ENCODE measurements at regions not wholly inside any gene's neighbourhood (a gene's known extent, or its start where the extent isn't known, plus 50 kb on each side); places are given as distances from the start of the nearest gene placed in this dataset.

GRCh38 chr18:24811950-24812681, 351.7 kb downstream of the HRH4 start:
- ChIA-PET CTCF (no interaction called here), POLR2A (no interaction called here)

- CTCF ChIA-PET, result no interaction called here
- POLR2A ChIA-PET, result no interaction called here
These were observed 354.1 kb downstream of the HRH4 start for GRCh38 chr18:24814521-24814920.

- CTCF ChIA-PET, result no interaction called here
These were observed 356.7 kb downstream of the HRH4 start for GRCh38 chr18:24817150-24817549.

GRCh38 chr18:24817587-24818371, 357.3 kb downstream of the HRH4 start:
- ChIA-PET CTCF (no interaction called here), POLR2A (no interaction called here)

More at GRCh38 chr18:24817150-24817549, 356.7 kb downstream of the HRH4 start:
- POLR2A ChIA-PET, result no interaction called here

- ChIA-PET CTCF (no interaction called here), POLR2A (no interaction called here)
These were observed 358.0 kb downstream of the HRH4 start for GRCh38 chr18:24818441-24818840.

- CTCF ChIA-PET, result no interaction called here
- POLR2A ChIA-PET, result no interaction called here
These were observed 358.9 kb downstream of the HRH4 start for GRCh38 chr18:24819141-24819890.

GRCh38 chr18:24825397-24825796, 365.0 kb downstream of the HRH4 start:
- CTCF ChIA-PET, result no interaction called here
- POLR2A ChIA-PET, result no interaction called here

- POLR2A ChIA-PET, result no interaction called here
- CTCF ChIA-PET, result no interaction called here
These were observed 366.2 kb downstream of the HRH4 start for GRCh38 chr18:24826605-24827004.

GRCh38 chr18:24827501-24827900, 367.1 kb downstream of the HRH4 start:
- ChIA-PET POLR2A (no interaction called here), CTCF (no interaction called here)

GRCh38 chr18:24831081-24831480, 370.6 kb downstream of the HRH4 start:
- POLR2A ChIA-PET, result no interaction called here
- CTCF ChIA-PET, result no interaction called here

- ChIA-PET CTCF (no interaction called here), POLR2A (no interaction called here)
These were observed 371.6 kb downstream of the HRH4 start for GRCh38 chr18:24831871-24832665.

GRCh38 chr18:24835751-24836150, 375.3 kb downstream of the HRH4 start:
- POLR2A ChIA-PET, result no interaction called here
- CTCF ChIA-PET, result no interaction called here

- ChIA-PET POLR2A (no interaction called here), CTCF (no interaction called here)
These were observed 376.6 kb downstream of the HRH4 start for GRCh38 chr18:24837066-24837465.

GRCh38 chr18:24840051-24840450, 379.6 kb downstream of the HRH4 start:
- CTCF ChIA-PET, result no interaction called here
- POLR2A ChIA-PET, result no interaction called here

- POLR2A ChIA-PET, result no interaction called here
- CTCF ChIA-PET, result no interaction called here
These were observed 380.2 kb downstream of the HRH4 start for GRCh38 chr18:24840640-24841039.

GRCh38 chr18:24841536-24841935, 381.1 kb downstream of the HRH4 start:
- ChIA-PET CTCF (no interaction called here), POLR2A (no interaction called here)

GRCh38 chr18:24843123-24843522, 382.7 kb downstream of the HRH4 start:
- ChIA-PET POLR2A (no interaction called here), CTCF (no interaction called here)

GRCh38 chr18:24846138-24846537, 385.7 kb downstream of the HRH4 start:
- POLR2A ChIA-PET, result no interaction called here
- CTCF ChIA-PET, result no interaction called here

- CTCF ChIA-PET, result no interaction called here
- POLR2A ChIA-PET, result no interaction called here
These were observed 390.1 kb downstream of the HRH4 start for GRCh38 chr18:24850532-24850931.

GRCh38 chr18:24853076-24853475, 392.6 kb downstream of the HRH4 start:
- ChIA-PET CTCF (no interaction called here), POLR2A (no interaction called here)

Measured in activated CD8-positive, alpha-beta memory T cell treated with anti-CD3 and anti-CD28 coated beads for 36 hours (primary cell).